Right ventricle myocardium inferior (tissue), 1 donor: ENCODE measurements at regions not wholly inside any gene's neighbourhood (a gene's known extent, or its start where the extent isn't known, plus 50 kb on each side); places are given as distances from the start of the nearest gene placed in this dataset.
"Not testable (repeated sequence)": the region's sequence is repeated elsewhere in the genome, so short reads cannot be mapped to it uniquely, and the experiment has no call there.

Experiments
- ATAC-seq: fragments of 200-7000 bp; cut with Tn5 transposase; one replicate; pipeline ENCODE4 v1.9.1; 2020; ENCODE audit warnings: mild to moderate bottlenecking, moderate library complexity
- DNase-seq: peaks from one replicate; pipeline ENCODE4 v3.0.0; 2021; ENCODE audit errors: missing footprints
- intact Hi-C: fragments of 100-400 bp; cut with DNase I; formaldehyde crosslinking; loops from one replicate; pipeline ENCODE4 v1.11.0; 2022
- donor health status: DM: no; HTN: yes; CAD: no; lungs with severe emphysema.

DNA sequence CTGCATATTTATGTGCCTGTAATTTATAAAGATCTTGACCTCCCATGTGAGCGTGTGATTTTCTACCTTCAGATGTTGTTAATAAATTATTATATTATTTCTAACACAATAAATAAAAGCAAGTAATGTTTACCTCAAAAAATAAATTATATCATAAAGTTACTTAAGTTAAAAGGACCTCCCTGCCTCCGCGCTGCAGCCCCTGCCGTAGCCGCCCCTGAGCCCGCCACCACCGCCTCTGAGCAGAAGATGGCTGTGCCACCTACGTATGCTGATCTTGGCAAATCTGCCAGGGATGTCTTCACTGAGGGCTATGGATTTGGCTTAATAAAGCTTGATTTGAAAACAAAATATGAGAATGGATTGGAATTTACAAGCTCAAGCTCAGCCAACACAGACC lies 119.6 kb upstream of the BRWD3 start:
- DNase-seq (peak; percentile 2), ATAC-seq (no peak)
- intact Hi-C loops: no loop called here

DNA sequence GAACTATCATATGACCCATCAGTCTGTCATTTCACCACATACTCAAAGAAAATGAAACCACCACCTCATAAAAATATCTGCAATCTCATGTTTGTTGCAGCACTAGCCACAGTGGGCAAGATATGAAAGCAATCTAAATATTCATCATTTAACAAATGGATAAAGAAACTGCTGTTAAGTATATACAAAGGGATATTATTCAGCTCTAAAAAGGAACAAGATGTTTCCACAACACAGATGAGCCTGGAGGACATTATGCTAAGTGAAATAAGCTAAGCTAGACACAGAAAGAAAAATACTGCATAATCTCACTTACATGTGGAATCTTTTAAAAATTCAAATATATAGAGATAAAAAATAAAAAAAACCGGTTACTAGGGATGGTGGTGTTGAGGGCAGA lies 108.2 kb upstream of the BRWD3 start:
- intact Hi-C loops: no loop called here
- ATAC-seq (no peak), DNase-seq (no peak)

DNA sequence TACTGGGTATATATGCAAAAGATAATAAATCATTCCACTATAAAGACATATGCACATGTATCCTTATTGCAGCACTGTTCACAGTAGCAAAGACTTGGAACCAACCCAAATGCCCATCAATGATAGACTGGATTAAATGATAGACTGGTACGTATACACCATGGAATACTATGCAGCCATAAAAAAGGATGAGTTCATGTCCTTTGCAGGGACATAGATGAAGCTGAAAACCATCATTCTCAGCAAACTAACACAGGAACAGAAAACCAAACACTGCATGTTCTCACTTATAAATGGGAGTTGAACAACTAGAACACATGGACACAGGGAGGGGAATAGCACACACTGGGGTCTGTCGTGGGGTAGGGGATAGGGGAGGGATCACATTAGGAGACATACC lies 102.7 kb upstream of the BRWD3 start:
- DNase-seq, ATAC-seq, intact Hi-C loops: not testable (repeated sequence)

DNA sequence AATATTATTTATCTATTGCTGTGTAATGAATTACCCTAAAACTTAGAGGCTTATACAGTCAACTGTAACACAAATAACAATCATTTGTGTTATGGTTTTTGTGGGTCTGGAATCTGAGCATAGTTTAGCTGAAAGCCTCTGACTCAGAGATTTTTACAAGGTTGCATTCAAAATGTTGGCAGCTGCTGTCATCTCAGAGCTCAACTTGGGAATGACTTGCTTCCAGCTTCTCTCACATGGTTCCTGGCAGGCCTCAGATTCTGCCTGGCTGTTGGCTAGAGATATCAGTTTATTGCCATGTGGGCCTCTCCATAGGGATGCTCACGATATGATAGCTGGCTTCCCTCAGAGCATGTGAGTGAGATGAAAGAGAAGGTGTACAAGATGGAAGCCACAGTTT lies 70.2 kb upstream of the BRWD3 start:
- intact Hi-C loops: no loop called here
- DNase-seq: no peak
- no peak for ATAC-seq

DNA sequence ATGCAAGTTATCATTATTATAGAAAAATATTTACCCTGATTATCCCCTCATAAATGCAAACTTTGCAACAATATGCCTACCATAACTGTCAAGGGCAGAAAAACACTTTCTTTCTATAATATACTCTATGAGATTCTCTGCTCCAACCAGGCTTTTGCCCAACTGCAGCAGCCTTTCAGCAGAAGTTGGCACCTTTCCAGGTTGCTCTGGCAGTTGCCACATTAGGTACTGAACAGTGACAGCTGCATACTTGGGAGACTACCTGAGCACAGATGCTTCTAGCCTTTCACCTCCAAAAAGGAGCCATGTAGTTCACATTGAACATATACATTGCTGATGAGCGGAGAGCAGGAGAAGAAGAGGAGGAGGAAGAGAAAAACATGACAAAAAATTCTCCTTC lies 69.5 kb upstream of the BRWD3 start:
- intact Hi-C loops: no loop called here
- ATAC-seq: no peak
- no peak for DNase-seq

DNA sequence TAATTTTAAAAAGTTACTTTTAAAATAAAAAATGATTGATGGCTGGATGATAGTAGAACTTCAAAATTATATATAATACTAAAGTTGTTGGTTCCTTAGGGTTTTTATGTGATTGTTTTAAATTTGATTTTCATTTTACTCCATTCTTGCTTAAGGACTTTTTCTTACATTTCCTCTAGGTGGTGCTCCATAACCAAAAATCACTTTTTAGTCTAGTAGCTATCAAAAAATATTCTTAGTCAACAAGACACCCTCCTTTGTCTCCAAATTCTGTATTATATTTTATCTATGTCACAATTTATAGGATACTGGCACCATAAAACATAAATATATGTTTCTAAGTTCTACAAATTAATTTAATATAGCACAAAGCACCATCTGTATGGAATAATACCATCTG lies 67.2 kb upstream of the BRWD3 start:
- intact Hi-C loops: no loop called here
- no peak for ATAC-seq
- no peak for DNase-seq
